HepG2 (cell line): ENCODE measurements at regions not wholly inside any gene's neighbourhood (a gene's known extent, or its start where the extent isn't known, plus 50 kb on each side); places are given as distances from the start of the nearest gene placed in this dataset.

Experiments used
- ATAC-seq: fragments of 200-7000 bp; cut with Tn5 transposase; 3 replicates; pipeline ENCODE4 v1.9.1; 2020; ENCODE audit warnings: mild to moderate bottlenecking, moderate library complexity
- BruUV-seq: library from RNA; stranded (reverse); fragments of 400-500 nt; replicated peaks from 2 replicates; lab custom pipeline; 2021; lab: Mats Ljungman, UMichigan
- CTCF ChIA-PET: fragments of 300-600 bp; formaldehyde crosslinking; extraction: SDS; loops from one replicate; lab custom pipeline; 2021; ENCODE audit warnings: low total read pairs, inconsistent platforms, low intra/inter-chr PET ratio; lab: Yijun Ruan, JAX
- POLR2A ChIA-PET: fragments of 350-600 bp; sonication (Branson Sonifier 250); formaldehyde crosslinking; loops from one replicate; lab custom pipeline; 2020; ENCODE audit warnings: antibody characterized with exemption, inconsistent platforms; lab: Yijun Ruan, JAX
- DNase-seq: peaks from one replicate; pipeline ENCODE4 v3.0.0-alpha.2; 2015; ENCODE audit warnings: low spot score
- FAIRE-seq: peaks from 3 replicates; lab custom pipeline; 2011; peaks lifted over from hg19 to GRCh38; lab: Jason Lieb, UNC
- H2AFZ ChIP-seq: one replicate; pipeline ENCODE4 v1.6.1; 2011; ENCODE audit warnings: low read length, inconsistent platforms
- H3K27ac ChIP-seq: fragments of 300-600 bp; 3 replicates; pipeline ENCODE4 v1.8.0; 2011; ENCODE audit warnings: mixed run types, mild to moderate bottlenecking, mixed read lengths, low read length, inconsistent platforms; ENCODE audit not compliant: insufficient read depth; ENCODE audit errors: extremely low read length
- H3K27me3 ChIP-seq, 2 experiments: fragments of 200-600 bp in 1 of 2; 2 replicates in 1 of 2; 3 replicates in 1 of 2; pipeline versions ENCODE4 v1.6.0 to v1.8.0; 2011; ENCODE audit warnings: low read length in 2 of 2, mild to moderate bottlenecking in 2 of 2, moderate library complexity in 2 of 2, inconsistent platforms in 1 of 2; ENCODE audit not compliant: insufficient read depth in 2 of 2, control insufficient read depth in 1 of 2
- H3K36me3 ChIP-seq, 2 experiments: fragments of 200-600 bp in 1 of 2; replicated peaks in 1 of 2; 2 replicates in 1 of 2; 3 replicates in 1 of 2; pipeline versions ENCODE4 v1.5.1 to v1.8.0; 2011; ENCODE audit warnings: low read length in 2 of 2, inconsistent platforms in 1 of 2; ENCODE audit not compliant: insufficient read depth in 2 of 2, control insufficient read depth in 1 of 2
- H3K4me1 ChIP-seq: 2 replicates; pipeline ENCODE4 v1.5.1; 2012; ENCODE audit warnings: low read length, inconsistent platforms; ENCODE audit not compliant: insufficient read depth
- H3K4me2 ChIP-seq: 2 replicates; pipeline ENCODE4 v1.6.0; 2011; ENCODE audit warnings: low read depth, low read length, inconsistent platforms
- H3K4me3 ChIP-seq, 3 experiments: fragments of 200-600 bp in 1 of 3; sonication (generic), shearing (Covaris generic) in 1 of 3; replicated peaks in 1 of 3; 2 replicates each; pipeline ENCODE4 v1.5.1; 2011 to 2016; ENCODE audit warnings: low read length in 3 of 3, inconsistent platforms in 2 of 3, low read depth in 2 of 3, mild to moderate bottlenecking in 2 of 3, control low read depth in 1 of 3, mixed read lengths in 1 of 3; ENCODE audit not compliant: insufficient read depth in 1 of 3
- H3K79me2 ChIP-seq: one replicate; pipeline ENCODE4 v1.6.1; 2011; ENCODE audit warnings: low read length, inconsistent platforms; ENCODE audit not compliant: insufficient read depth
- H3K9ac ChIP-seq: 2 replicates; pipeline ENCODE4 v1.6.0; 2011; ENCODE audit warnings: mild to moderate bottlenecking, low read depth, low read length, inconsistent platforms; ENCODE audit not compliant: insufficient read depth
- H3K9me3 ChIP-seq: 2 replicates; pipeline ENCODE4 v1.5.1; 2012; ENCODE audit warnings: mild to moderate bottlenecking, low read length
- H4K20me1 ChIP-seq: 2 replicates; pipeline ENCODE4 v1.6.0; 2011; ENCODE audit warnings: inconsistent platforms, mild to moderate bottlenecking, low read length, moderate library complexity; ENCODE audit not compliant: insufficient read depth
- ETS1 ChIP-seq: sonication (generic); formaldehyde crosslinking; IDR thresholded peaks from 2 replicates; pipeline ENCODE4 v1.4.0; 2020; ENCODE audit warnings: missing genetic modification reagents
- NKX3-1 ChIP-seq: sonication (generic); formaldehyde crosslinking; IDR thresholded peaks from 2 replicates; pipeline ENCODE4 v1.5.0; 2020; ENCODE audit warnings: missing genetic modification reagents
- PRDM15 ChIP-seq: sonication (generic); formaldehyde crosslinking; IDR thresholded peaks from 2 replicates; pipeline ENCODE4 v1.4.0; 2020; ENCODE audit warnings: missing genetic modification reagents
- RBAK ChIP-seq: sonication (generic); formaldehyde crosslinking; IDR thresholded peaks from 2 replicates; pipeline ENCODE4 v1.5.1; 2020; ENCODE audit warnings: mild to moderate bottlenecking, missing genetic modification reagents
- TP53 ChIP-seq: sonication (generic); formaldehyde crosslinking; conservative IDR thresholded peaks from 2 replicates; pipeline ENCODE4 v1.4.0; 2020; ENCODE audit warnings: missing genetic modification reagents
- WGBS: methylation state at CpG from one replicate; pipeline ENCODE4 v1.1.6; 2017; ENCODE audit warnings: low lambda C conversion rate; 5-methylcytosine and 5-hydroxymethylcytosine counted together
- in situ Hi-C: cut with HindIII; loops from 2 replicates; pipeline ENCODE4 v1.10.0; 2017; ENCODE audit warnings: low pct_unique_long_range_greater_than_20kb; ENCODE audit not compliant: extremely low pct_ligation_motif_present
- intact Hi-C: fragments of 100-400 bp; cut with micrococcal nuclease; formaldehyde crosslinking; loops from one replicate; pipeline ENCODE4 v1.10.0; 2022; ENCODE audit not compliant: unreplicated experiment

DNA sequence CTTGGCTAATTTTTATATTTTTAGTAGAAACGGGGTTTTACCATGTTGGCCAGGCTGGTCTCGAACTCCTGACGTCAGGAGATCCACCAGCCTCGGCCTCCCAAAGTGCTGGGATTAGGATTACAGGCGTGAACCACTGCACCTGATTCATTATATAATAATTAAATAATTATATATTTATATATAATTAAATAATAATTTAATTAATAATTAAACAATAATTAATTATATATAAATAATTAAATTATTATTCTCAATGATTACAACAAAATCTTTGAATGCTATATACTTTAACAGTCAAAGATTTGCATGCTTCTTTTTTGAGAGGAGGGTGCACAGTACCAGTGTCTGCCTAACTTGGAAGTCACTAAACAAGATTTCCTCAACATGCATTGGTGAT, 872.3 kb downstream of the EFNB2 start:
- 3% methylated on average over 5 of the region's 5 CpGs for WGBS
- ChIA-PET POLR2A (no interaction called here), CTCF (no interaction called here)
- no TSS peak for BruUV-seq
- H3K36me3 ChIP-seq = no peaks in the 10 kb centered on the region; a peak in 1 of 5 replicates
- no peaks in the 10 kb centered on the region for H3K4me1 ChIP-seq
- H3K27me3 ChIP-seq = no peaks in the 10 kb centered on the region
- FAIRE-seq = no peak
- no peak overlapping the region for H3K9ac ChIP-seq
- H3K4me2 ChIP-seq = no peak overlapping the region
- no peak overlapping the region for H3K27ac ChIP-seq
- intact Hi-C loops = no loop called here
- H2AFZ ChIP-seq = no peak overlapping the region
- no peak for DNase-seq
- ATAC-seq = no peak
- H4K20me1 ChIP-seq = no peaks in the 10 kb centered on the region
- H3K79me2 ChIP-seq = no peaks in the 10 kb centered on the region
- TF ChIP-seq TP53 (CRISPR knock-in tag) (no peak), ETS1 (CRISPR knock-in tag) (no peak), RBAK (CRISPR knock-in tag) (no peak), NKX3-1 (no peak), PRDM15 (CRISPR knock-in tag) (no peak)
- in situ Hi-C loops = no loop called here
- peaks cover 44% of the 10 kb centered on the region for H3K9me3 ChIP-seq
- H3K4me3 ChIP-seq = no peak overlapping the region
